PC-3 (cell line): ENCODE measurements at regions not wholly inside any gene's neighbourhood (a gene's known extent, or its start where the extent isn't known, plus 50 kb on each side); places are given as distances from the start of the nearest gene placed in this dataset.

Experiments used
- CTCF ChIP-seq: fragments of 300-600 bp; sonication (generic); conservative IDR thresholded peaks from 2 replicates; pipeline ENCODE4 v1.5.1; 2017; ENCODE audit warnings: antibody characterized with exemption, low read depth, mild to moderate bottlenecking, low read length
- EZH2 ChIP-seq: fragments of 300-600 bp; sonication (generic); IDR thresholded peaks from one replicate; pipeline ENCODE4 v1.6.1; 2017; ENCODE audit warnings: antibody characterized with exemption, mild to moderate bottlenecking, low read length; ENCODE audit not compliant: unreplicated experiment
- EZH2phosphoT487 ChIP-seq: fragments of 300-600 bp; sonication (generic); IDR thresholded peaks from 2 replicates; pipeline ENCODE4 v1.6.1; 2018; ENCODE audit warnings: mild to moderate bottlenecking, antibody characterized with exemption, low read length, borderline replicate concordance

DNA sequence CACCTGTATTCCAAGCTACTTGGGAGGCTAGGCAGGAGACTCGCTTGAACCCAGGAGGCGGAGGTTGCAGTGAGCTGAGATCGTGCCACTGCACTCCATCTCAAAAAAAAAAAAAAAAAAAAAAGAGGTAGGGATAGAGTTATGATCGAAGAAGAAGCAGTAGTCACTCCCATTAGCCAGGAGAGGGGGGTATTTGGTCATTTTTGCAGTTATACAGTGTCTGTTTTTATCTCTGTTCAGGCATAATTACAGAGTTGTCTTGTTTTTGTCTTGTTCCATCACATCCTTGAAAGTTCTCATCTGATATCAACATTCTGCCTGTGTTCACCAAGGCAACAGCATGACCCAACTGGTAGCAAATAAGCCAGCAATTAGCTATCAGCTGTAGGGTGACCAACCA lies 98.5 kb upstream of the TMPO start:
- TF ChIP-seq CTCF (peak; percentile 52), EZH2phosphoT487 (no peak), EZH2 (no peak)
